ENCODE measurements at regions not wholly inside any gene's neighbourhood (a gene's known extent, or its start where the extent isn't known, plus 50 kb on each side); places are given as distances from the start of the nearest gene placed in this dataset.

DNA sequence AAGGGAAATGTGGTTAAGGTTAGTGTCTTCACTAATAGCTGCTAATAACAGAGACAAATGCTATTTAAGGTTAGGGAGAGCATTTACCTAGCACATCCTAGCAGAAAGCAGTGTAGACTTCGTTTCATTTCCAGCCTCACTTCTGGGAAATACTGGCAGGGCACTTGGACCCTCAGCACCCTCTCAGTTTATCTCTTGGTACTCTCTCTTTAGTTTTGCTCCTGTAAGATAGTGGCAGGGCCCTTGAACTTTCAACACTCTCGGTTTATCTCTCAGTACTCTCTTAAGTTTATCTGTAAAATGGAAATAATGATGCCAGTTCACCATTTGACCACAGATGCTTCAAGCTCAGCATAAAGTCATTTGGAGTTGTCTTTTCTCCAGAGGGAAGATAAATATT is 118.4 kb downstream of the MBL2 start:
- DNase-seq, result no peak

GRCh38 chr10:52658112-52658511 is 114.5 kb downstream of the MBL2 start:
- no peak for DNase-seq

GRCh38 chr10:52659085-52659484 is 113.5 kb downstream of the MBL2 start:
- DNase-seq, result no peak

DNA sequence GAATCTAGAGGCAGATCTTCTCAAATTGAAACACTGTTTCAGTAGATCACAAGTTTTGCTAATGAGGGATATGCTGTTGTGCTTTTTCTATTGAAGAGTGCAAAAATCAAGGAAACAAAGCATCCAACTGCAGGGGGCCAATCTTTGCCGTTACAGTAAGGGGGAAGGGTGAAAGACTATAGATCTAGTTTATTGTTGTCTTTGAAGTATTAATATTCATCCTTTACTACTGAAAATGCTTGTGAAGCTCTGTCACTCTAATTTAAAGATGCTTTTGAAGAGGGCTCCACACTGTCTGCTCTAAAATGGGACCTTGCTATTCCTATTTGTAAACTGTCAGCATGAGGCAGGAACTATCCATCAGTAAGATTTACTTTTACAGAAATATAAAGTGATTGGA is 110.3 kb downstream of the MBL2 start:
- no peak for DNase-seq

DNA sequence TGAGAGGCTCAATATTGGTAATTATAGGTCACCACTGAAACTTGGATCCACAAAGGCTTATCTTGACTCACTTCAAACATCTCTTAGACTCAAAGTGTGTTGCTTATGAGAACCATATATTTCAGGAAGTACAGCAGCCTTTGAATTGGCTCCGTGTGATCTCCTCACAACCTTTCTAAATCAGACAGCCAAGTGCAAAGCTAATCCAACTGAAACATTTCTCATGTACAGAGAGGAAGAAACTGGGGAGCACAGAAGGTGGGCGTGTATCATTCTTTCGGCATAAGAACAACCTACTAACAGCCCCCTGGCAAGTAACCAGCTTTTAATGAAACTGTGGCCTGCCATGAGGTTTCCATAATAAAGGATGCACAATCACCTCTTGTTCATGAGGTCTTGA is 109.4 kb downstream of the MBL2 start:
- no peak for DNase-seq

- DNase-seq, result no peak
These were observed 108.0 kb downstream of the MBL2 start for GRCh38 chr10:52664629-52665028.

DNA sequence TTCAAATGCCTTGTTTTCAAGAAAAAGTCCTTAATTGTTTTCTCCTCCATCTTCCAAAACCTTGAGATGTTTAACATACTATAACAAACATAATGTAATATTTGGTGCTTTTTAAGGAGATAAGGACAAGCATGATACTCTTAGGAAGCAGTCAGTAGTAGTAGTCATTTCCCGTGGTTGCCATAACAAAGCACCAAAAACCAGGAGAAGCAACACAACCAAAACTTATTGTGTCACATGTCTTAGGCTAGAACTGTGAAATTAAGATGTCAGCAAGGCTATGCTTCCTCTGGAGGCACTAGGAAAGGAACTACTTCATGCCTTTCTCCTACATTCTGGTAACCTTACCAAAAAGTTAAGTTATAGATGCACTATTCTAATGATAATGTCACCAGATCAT is 106.8 kb downstream of the MBL2 start:
- DNase-seq, result no peak

DNA sequence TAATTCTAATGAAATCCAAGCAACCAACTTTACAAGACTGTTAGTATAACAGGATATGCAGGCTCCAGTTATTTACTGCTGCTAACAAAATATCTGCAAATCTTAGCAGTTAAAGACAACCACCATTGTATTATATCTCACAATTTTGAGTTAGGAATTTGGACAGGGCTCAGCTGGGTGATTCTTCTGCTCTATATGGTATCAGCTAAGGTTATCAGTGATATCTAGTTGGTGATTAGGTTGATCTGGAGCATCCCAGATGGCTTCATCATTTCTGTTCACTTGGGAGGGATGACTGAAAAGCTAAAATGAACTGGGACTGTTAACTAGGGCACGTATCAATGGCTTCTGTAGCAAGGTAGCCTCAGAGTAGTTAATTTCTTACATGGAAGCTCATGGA is 105.7 kb downstream of the MBL2 start:
- no peak for DNase-seq

DNA sequence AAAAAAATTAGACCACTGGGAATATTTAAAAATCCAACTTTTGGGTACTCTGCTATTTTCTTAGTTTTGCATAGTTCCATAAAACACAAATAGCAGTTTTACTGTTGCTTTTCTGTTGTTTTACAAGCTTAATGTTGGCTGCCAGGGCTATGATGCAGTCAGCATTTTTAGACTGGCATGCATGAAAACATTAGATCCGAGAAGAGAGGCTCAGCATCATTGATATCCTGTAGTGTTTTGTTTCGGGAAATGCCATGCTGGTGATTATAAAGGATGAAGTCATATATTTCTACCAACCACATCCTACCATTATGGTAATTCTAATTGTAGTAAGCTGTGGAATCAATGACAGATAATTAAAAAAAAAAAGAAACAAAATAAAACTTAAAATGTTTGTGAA is 104.6 kb downstream of the MBL2 start:
- no peak for DNase-seq

DNA sequence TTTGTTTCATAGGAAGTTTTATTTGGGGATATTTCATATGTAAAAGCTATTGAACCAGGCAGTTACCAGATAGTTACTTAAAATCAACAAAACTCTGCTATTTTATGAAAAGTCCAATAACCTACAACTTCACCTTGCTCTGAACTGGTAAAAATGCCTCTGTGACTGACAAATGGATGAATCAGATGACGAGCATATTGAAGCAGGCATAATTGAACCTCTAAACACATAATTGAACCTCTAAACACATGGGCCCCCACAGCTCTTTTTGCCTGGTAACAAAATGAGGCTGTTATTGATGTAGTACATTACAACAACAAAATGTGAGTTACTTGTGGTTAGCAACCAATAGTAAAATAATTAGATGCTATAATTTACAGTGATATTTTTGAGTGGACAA is 99.7 kb downstream of the MBL2 start:
- no peak for DNase-seq

GRCh38 chr10:52673468-52673867 is 99.1 kb downstream of the MBL2 start:
- no peak for DNase-seq

- DNase-seq, result no peak
These were observed 98.1 kb downstream of the MBL2 start for GRCh38 chr10:52674474-52674873.

DNA sequence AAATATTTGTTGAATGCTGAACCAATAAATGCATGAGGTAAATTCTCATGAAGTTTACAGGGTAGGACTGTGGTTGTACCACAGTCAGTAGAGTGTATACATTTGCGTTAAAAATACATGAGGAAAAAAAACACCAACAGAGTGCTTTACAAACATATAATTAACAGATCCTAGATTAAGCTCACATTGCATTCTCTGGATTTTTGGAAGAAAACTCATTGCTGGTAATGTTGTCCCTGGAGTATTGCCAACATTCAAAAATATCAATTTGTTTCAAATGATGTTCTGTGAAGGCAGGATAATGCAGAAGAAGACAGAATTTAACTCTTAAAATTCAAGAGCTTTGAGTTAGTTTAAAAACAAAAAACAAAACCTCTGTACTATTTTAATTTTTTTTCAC is 95.5 kb downstream of the MBL2 start:
- no peak for DNase-seq

DNA sequence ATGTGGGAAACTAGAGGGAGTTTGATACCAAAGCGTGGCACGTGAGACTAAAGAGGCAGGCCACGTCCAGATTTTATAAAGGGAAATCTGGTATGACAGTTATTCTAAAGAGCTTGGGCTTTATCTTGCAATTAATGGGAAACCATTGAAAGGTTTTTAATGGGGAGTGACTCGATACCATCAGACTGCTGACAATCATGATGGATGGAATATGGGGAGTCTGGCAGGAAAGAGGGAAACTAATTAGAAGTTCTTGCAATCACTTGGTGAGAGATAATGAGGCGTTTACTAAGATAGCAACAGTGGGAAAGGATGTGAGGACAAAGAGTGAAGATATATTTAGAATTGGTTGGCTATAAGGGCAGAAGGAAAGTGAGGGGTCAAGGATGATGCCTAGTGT is 94.0 kb downstream of the MBL2 start:
- DNase-seq, result no peak

DNA sequence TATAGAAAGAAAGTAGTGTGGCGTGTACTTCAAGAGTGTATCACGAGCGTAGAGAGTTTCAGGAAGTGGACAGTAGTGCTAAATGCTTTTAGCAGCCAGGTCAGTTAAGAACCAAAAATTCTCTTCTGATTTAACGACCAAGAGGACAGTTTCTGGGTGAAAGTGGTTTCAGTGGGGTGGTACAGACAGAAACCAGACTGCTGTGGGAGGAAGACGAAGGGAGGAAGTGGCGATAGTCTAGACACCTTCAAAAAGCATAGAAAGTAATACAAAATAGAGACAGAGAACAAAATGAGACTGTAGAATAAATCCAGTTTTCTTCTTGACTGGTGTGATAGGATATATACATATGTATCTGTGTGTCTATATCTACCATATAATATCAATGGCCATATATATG is 93.5 kb downstream of the MBL2 start:
- DNase-seq, result no peak

- no peak for DNase-seq
These were observed 89.8 kb downstream of the MBL2 start for GRCh38 chr10:52682766-52683165.

- no peak for DNase-seq
These were observed 88.8 kb downstream of the MBL2 start for GRCh38 chr10:52683776-52684175.

DNA sequence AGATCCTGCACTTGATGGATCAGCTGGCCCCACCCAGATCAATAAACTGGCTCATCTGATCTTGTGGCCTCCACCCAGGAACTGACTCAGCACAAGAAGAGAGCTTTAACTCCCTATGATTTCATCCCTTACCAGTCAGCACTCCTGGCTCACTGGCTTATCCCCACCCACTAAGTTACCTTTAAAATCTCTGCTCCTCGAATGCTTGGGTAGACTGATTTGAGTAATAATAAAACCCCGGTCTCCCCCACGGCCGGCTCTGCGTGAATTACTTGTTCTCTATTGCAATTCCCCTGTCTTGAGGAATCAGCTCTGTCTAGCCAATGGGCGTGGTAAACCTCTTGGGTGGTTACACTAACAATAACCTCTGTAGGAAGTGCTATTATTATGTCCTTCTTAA is 83.7 kb downstream of the MBL2 start:
- DNase-seq, result no peak

DNA sequence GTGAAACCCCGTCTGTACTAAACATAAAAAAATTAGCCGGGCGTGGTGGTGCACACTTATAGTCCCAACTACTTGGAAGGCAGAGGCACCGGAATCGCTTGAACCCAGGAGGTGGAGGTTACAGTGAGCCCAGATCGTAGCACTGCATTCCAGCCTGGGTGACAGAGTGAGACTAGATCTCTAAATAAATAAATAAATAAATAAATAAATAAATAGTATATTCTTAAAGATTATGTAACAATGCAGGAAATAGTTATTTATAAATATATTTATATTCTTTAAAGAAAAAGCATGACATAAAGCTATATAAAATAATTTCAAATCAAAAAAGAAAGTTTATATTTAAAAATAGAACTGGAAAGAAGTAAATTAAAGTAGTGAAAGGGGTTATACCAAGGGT is 76.4 kb downstream of the MBL2 start:
- no peak for DNase-seq

DNA sequence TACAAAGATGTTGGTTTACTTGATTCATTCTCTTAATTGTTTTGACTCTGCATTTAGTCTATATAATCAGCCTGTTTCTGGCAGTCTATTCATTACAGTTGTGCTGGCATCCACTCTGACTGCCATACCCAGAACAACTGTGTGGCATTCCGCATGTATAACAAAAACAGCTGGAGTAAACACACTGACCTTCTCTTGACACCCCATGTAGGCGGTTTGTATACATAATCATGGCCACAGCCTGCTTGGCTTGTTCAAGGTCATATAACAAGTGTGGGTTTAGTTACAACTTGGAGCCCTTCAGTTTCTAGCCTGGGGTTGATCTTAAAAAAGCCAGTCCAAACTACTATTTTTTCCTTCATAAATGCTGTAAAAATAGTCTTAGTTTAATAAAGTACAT is 70.9 kb downstream of the MBL2 start:
- no peak for DNase-seq

DNA sequence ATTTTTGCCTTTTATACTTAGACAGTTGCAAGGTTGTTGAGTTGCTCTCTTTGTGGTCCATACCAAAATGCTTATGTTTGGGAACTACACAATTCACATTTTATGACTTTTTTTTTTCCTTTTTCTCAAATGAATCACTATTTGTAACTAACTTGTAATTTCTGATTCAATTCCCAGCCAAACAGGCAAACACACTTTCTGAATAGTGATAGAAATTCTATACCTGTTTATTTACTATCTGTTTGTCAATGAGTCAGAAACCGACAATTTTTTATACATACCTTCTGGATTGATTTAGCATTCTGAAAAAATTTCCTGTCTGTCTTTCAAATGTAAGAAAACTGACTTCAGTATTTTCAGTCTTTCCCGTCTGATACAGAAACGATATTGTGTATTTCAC is 69.1 kb downstream of the MBL2 start:
- DNase-seq, result no peak

DNA sequence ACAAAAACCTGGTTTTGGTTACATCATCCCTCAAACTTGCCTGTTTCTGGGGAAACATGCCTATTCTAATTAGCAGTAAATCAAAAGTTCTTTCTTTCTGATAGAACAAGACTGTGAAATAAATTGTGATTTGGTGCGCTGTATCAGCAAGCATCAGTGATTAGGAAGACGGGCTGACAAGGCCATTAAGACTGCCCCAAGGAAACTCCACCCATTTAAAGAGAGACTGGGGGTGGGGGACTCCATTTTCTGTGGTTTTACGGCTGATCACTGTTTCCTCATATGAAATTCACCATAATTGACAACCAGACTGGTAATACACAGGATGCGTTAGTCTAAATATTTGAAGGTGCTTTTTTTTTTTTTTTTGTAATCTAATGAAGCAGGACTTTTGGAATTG is 68.7 kb downstream of the MBL2 start:
- no peak for DNase-seq

DNA sequence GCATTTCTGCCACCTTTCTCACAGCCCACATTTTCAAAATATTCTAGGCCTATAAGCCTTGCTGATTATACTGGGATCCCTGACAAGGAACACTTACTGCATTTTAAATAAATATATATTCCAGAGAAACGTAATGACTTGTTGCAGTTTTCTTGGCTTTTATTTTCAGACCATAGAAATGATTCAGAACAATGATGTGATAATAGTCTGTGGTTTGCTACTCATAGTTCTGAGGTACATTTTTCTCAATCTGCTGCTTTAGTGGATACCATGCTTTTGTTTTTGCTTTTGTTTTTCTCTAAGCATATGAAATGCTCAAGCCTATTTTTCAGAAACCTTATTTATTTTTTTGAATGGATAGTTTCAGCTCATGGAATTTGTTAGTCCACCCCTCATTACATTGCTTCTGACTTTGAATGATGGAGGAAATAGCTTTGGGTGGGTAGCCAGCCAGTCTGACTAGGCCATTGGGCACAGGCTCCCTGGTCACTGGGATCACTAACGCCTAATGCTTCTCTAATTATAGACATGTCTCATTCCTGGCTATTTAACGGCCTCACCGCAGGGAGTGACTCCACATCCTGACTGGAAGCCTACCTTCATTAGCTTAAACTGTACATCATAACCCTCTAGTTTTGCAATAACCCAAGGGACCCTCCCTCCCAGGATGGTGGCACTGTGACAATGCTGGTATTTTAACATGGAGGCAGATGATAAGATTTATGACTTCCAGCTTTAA is 66.1 kb downstream of the MBL2 start:
- DNase-seq, result no peak

All from NCI-H1092 treated with DMSO at 0.1 percent for 48 hours (cell line).